Erythroblast (primary cell): ENCODE measurements at regions not wholly inside any gene's neighbourhood (a gene's known extent, or its start where the extent isn't known, plus 50 kb on each side); places are given as distances from the start of the nearest gene placed in this dataset.

Source experiments
- DNase-seq, 2 experiments: peaks; one replicate each; lab custom pipeline; 2025; lab: John Stamatoyannopoulos, UW
- GATA1 ChIP-seq: IDR thresholded peaks from 2 replicates; pipeline ENCODE4 v1.6.1; 2011; ENCODE audit warnings: low read depth, mild to moderate bottlenecking, control low read depth, low read length, moderate library complexity
- POLR2A ChIP-seq: IDR thresholded peaks from 2 replicates; pipeline ENCODE4 v1.6.1; 2011; ENCODE audit warnings: mild to moderate bottlenecking, low read length

DNA sequence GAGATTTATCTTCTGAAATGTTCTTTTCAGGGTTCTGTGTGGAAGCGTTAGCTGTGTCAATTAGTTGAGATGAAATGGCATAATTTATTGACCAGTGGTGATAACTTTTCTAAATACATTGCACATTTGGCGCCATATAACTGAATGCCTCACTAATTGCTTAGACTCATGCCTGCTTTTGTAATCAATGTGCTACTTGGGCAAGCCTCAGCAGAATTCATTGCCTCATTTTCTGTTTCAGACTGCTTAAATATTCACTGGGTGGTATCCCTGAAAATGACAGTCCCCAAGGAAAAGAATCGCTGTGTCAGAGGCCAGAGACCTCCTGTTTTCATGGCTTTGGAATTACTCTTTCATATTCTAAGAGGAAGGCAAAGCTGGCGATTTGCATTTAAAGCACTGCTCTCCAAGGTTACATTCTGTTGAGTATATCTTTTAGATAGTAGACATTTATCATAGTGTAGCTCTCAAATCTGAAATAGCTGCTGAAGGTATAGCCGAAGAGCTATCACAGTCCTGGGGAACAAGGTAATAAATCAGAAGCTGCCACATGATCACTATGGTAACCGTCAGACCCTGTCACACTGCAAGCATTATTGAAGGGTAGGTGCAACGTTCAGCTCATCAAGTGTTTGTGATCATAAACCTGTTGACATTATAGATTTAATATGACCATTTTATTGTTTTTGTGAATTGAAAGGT is 297.3 kb upstream of the E2F7 start:
- no peak for TF ChIP-seq GATA1
- no peak for TF ChIP-seq POLR2A
- no peak for DNase-seq

GRCh38 chr12:77357655-77358054 is 292.3 kb upstream of the E2F7 start:
- TF ChIP-seq GATA1 (no peak), POLR2A (no peak)
- DNase-seq: no peak

GRCh38 chr12:77354766-77355362 is 289.5 kb upstream of the E2F7 start:
- no peak for DNase-seq
- no peak for TF ChIP-seq POLR2A
- TF ChIP-seq GATA1: no peak

DNA sequence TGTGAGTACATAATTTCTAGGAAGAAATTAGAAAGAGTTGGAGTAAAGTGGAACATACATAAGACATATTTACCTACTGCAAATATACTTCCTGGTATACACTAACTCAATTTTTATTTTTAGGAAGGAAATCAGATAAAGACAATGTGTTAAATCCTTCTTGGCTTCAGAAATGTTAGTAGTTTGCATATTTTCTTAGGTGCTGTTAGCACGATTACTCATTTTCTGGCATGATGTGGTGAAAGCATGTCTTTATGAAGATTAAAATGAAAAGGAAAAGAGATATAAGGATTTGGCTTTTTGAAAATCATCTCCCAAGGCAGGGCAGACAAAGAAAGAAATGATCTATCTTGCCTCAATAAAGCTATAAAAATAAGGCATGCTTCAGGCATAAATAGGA is 287.6 kb upstream of the E2F7 start:
- no peak for DNase-seq
- no peak for TF ChIP-seq GATA1
- TF ChIP-seq POLR2A: no peak

- TF ChIP-seq GATA1 (no peak), POLR2A (no peak)
Observed at GRCh38 chr12:77351860-77352259, 286.5 kb upstream of the E2F7 start.

GRCh38 chr12:77349689-77350370 is 284.5 kb upstream of the E2F7 start:
- no peak for DNase-seq
- TF ChIP-seq GATA1: no peak
- no peak for TF ChIP-seq POLR2A

More at GRCh38 chr12:77351860-77352259, 286.5 kb upstream of the E2F7 start:
- no peak for DNase-seq

- no peak for DNase-seq
- TF ChIP-seq POLR2A (no peak), GATA1 (no peak)
Observed at GRCh38 chr12:77347017-77347416, 281.6 kb upstream of the E2F7 start.

GRCh38 chr12:77345336-77345735 is 280.0 kb upstream of the E2F7 start:
- no peak for DNase-seq

DNA sequence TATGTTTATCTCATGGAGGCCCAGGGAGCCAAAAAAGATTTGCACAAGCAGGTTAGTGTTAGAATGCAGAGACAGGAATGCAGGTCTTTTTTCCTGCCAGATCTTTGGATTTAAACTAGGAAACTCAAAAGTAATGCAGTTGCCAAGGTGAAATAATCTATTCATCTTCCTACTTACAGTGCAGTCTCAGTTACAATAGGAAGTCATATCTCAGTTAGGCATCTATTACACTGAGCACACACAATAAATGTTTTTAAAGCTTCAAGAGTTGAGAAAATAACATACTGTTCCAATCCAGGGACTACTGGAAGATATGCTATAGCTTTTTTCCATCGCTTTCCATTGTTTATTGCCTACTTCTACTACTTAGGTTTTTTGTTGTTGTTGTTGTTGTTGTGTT is 279.3 kb upstream of the E2F7 start:
- no peak for DNase-seq
- TF ChIP-seq GATA1: no peak
- no peak for TF ChIP-seq POLR2A

More at GRCh38 chr12:77345336-77345735, 280.0 kb upstream of the E2F7 start:
- no peak for TF ChIP-seq GATA1
- TF ChIP-seq POLR2A: no peak

- no peak for DNase-seq
- TF ChIP-seq POLR2A: no peak
- TF ChIP-seq GATA1: no peak
Observed at GRCh38 chr12:77343291-77343690, 277.9 kb upstream of the E2F7 start.

GRCh38 chr12:77342253-77342652 is 276.9 kb upstream of the E2F7 start:
- no peak for DNase-seq
- no peak for TF ChIP-seq GATA1
- TF ChIP-seq POLR2A: no peak

- TF ChIP-seq GATA1 (no peak), POLR2A (no peak)
- DNase-seq: no peak
Observed at GRCh38 chr12:77339610-77340009, 274.2 kb upstream of the E2F7 start.

- no peak for TF ChIP-seq POLR2A
- TF ChIP-seq GATA1: no peak
- DNase-seq: no peak
Observed at GRCh38 chr12:77337362-77337761, 272.0 kb upstream of the E2F7 start.

DNA sequence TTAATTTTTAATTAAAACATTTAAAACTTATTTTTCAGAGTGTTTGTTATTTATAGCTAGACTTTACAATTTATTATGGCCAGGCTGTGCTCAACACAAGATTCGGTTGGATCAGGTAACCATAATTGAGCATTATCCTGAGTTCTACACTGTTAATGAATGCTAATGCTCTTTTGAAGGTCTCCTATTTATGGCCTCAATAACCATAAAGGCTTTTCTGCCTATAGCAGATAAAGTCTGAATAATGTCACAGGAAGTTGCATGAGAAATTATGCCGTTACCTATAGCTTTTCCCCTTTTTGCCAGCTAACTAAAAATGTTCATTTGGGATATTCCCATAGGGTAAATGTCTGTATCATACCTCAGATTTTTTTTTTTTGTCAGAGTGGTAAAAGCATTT is 269.4 kb upstream of the E2F7 start:
- TF ChIP-seq GATA1 (no peak), POLR2A (no peak)
- no peak for DNase-seq
